ENCODE measurements at regions not wholly inside any gene's neighbourhood (a gene's known extent, or its start where the extent isn't known, plus 50 kb on each side); places are given as distances from the start of the nearest gene placed in this dataset.

GRCh38 chr14:62409169-62409568 is 636.1 kb downstream of the KCNH5 start:
- Histone ChIP-seq H3K36me3 (no peaks in the 10 kb centered on the region), H3K9me3 (ENCODE audit: severe bottlenecking) (no peaks in the 10 kb centered on the region), H3K4me3 (ENCODE audit: low read depth, low read length) (no peak overlapping the region), H3K27me3 (ENCODE audit: insufficient read depth, low read depth, severe bottlenecking) (no peaks in the 10 kb centered on the region), H3K27ac (no peak overlapping the region)
- DNase-seq: no peak
- no peak for TF ChIP-seq CTCF (IDR thresholded peaks at IDR 0.05; ENCODE audit: low read depth, low read length)

- no peaks in the 10 kb centered on the region for H3K36me3 ChIP-seq
- H3K9me3 ChIP-seq (ENCODE audit: severe bottlenecking): no peaks in the 10 kb centered on the region
- H3K27me3 ChIP-seq (ENCODE audit: insufficient read depth, low read depth, severe bottlenecking): no peaks in the 10 kb centered on the region
- no peak for TF ChIP-seq CTCF (IDR thresholded peaks at IDR 0.05; ENCODE audit: low read depth, low read length)
- no peak overlapping the region for H3K4me3 ChIP-seq (ENCODE audit: low read depth, low read length)
- H3K27ac ChIP-seq: no peak overlapping the region
- DNase-seq: no peak
Measured at GRCh38 chr14:62409626-62410300, 635.5 kb downstream of the KCNH5 start.

- no peaks in the 10 kb centered on the region for H3K36me3 ChIP-seq
- DNase-seq: no peak
- no peak overlapping the region for H3K4me3 ChIP-seq (ENCODE audit: low read depth, low read length)
- no peaks in the 10 kb centered on the region for H3K27me3 ChIP-seq (ENCODE audit: insufficient read depth, low read depth, severe bottlenecking)
- peaks cover 5% of the 10 kb centered on the region for H3K9me3 ChIP-seq (ENCODE audit: severe bottlenecking)
- TF ChIP-seq CTCF (IDR thresholded peaks at IDR 0.05; ENCODE audit: low read depth, low read length): no peak
- no peak overlapping the region for H3K27ac ChIP-seq
Measured at GRCh38 chr14:62420847-62421246, 624.4 kb downstream of the KCNH5 start.

- peak; percentile 48 for DNase-seq
- Histone ChIP-seq H3K36me3 (no peaks in the 10 kb centered on the region), H3K27ac (peak overlapping the region; percentile 64), H3K4me3 (ENCODE audit: low read depth, low read length) (no peak overlapping the region), H3K27me3 (ENCODE audit: insufficient read depth, low read depth, severe bottlenecking) (no peaks in the 10 kb centered on the region), H3K9me3 (ENCODE audit: severe bottlenecking) (peaks cover 19% of the 10 kb centered on the region)
- TF ChIP-seq CTCF (IDR thresholded peaks at IDR 0.05; ENCODE audit: low read depth, low read length): no peak
Measured at GRCh38 chr14:62428429-62429203, 616.6 kb downstream of the KCNH5 start.

GRCh38 chr14:62429683-62430082 is 615.6 kb downstream of the KCNH5 start:
- no peak for DNase-seq
- no peak overlapping the region for H3K27ac ChIP-seq
- TF ChIP-seq CTCF (IDR thresholded peaks at IDR 0.05; ENCODE audit: low read depth, low read length): no peak
- H3K36me3 ChIP-seq: no peaks in the 10 kb centered on the region
- H3K4me3 ChIP-seq (ENCODE audit: low read depth, low read length): no peak overlapping the region
- H3K9me3 ChIP-seq (ENCODE audit: severe bottlenecking): peaks cover 20% of the 10 kb centered on the region
- no peaks in the 10 kb centered on the region for H3K27me3 ChIP-seq (ENCODE audit: insufficient read depth, low read depth, severe bottlenecking)
